Sigmoid colon (tissue), 6 donors: ENCODE measurements at regions not wholly inside any gene's neighbourhood (a gene's known extent, or its start where the extent isn't known, plus 50 kb on each side); places are given as distances from the start of the nearest gene placed in this dataset.
A peak's percentile ranks its signal among the peaks of the same experiment; 100 is the strongest.
"Not testable (repeated sequence)": the region's sequence is repeated elsewhere in the genome, so short reads cannot be mapped to it uniquely, and the experiment has no call there.

Experiments used
- DNase-seq: peaks from one replicate; pipeline ENCODE4 v3.0.0-alpha.2; 2019
- H3K27ac ChIP-seq, 4 donors: fragments of 200-600 bp; sonication (generic); one replicate each; pipeline ENCODE4 v1.5.1; 2016 to 2019; ENCODE audit warnings: mild to moderate bottlenecking in 1 of 4
- H3K27me3 ChIP-seq, 3 donors: fragments of 200-600 bp; sonication (generic); one replicate each; pipeline ENCODE4 v1.5.1; 2019; ENCODE audit warnings: mild to moderate bottlenecking in 1 of 3
- H3K36me3 ChIP-seq, 4 donors: fragments of 200-600 bp; sonication (generic); one replicate each; pipeline ENCODE4 v1.5.1; 2016 to 2019
- H3K4me1 ChIP-seq, 4 donors: fragments of 200-600 bp; sonication (generic); one replicate each; pipeline ENCODE4 v1.5.1; 2017 to 2019
- H3K4me3 ChIP-seq, 4 donors: fragments of 200-600 bp; sonication (generic); one replicate each; pipeline ENCODE4 v1.5.1; 2017 to 2019; ENCODE audit warnings: mild to moderate bottlenecking in 2 of 4, moderate library complexity in 1 of 4
- H3K9me3 ChIP-seq, 4 donors: fragments of 200-600 bp in 3 of 4; sonication (generic) in 3 of 4; one replicate each; pipeline versions ENCODE4 v1.5.1 to v1.6.1; 2013 to 2019
- EP300 ChIP-seq, 4 donors: sonication (generic); formaldehyde crosslinking; IDR thresholded peaks; one replicate each; pipeline ENCODE4 v1.6.1; 2017; ENCODE audit warnings: antibody characterized with exemption in 4 of 4
- POLR2A ChIP-seq, 2 donors: fragments of 450-650 bp; IDR thresholded peaks; one replicate each; pipeline ENCODE4 v1.6.1; 2016; ENCODE audit warnings: antibody characterized with exemption in 2 of 2, mild to moderate bottlenecking in 2 of 2, moderate library complexity in 2 of 2
- POLR2AphosphoS5 ChIP-seq, 4 donors: sonication (generic); formaldehyde crosslinking; IDR thresholded peaks; one replicate each; pipeline ENCODE4 v1.6.1; 2017; ENCODE audit warnings: antibody characterized with exemption in 4 of 4
- WGBS, 2 donors: extraction: QIAGEN DNeasy Blood & Tissue Kit; methylation state at CpG; one replicate each; pipeline ENCODE4 v1.1.7; 2013; 5-methylcytosine and 5-hydroxymethylcytosine counted together
- intact Hi-C: fragments of 100-400 bp; cut with DNase I; formaldehyde crosslinking; loops from one replicate; pipeline ENCODE4 v1.15.1; 2023
- TF ChIP-seq, protein P1 (sequence below), 4 experiments: fragments of 450-650 bp in 3 of 4; fragments of 200-600 bp in 1 of 4; IDR thresholded peaks; one replicate each; pipeline ENCODE4 v1.5.1; 2016 to 2019; ENCODE audit warnings: antibody characterized with exemption in 4 of 4, mild to moderate bottlenecking in 3 of 4, moderate library complexity in 2 of 4
- donor health status: healthy with polysubstance abuse.
- donor health status: healthy.

DNA sequence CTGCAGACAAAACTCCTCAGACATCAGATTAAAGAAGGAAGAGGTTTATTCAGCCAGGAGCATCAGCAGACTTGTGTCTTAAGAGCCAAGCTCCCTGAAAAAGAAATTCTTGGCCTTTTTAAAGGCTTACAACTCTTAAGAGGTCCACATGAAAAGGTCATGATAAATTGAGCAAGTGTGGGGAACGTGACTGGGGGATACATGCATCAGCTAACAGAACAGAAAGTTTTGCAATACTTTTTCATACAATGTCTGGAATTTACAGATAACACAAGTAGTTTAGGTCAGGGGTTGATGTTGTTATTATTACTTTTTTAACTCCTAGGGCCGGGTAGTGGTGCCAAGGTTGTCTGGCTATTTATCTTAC, 55.6 kb upstream of the RBMX start:
- WGBS, 2 donors, result 90 to 93% methylated on average over 2 of the region's 2 CpGs
- H3K4me1 ChIP-seq, result peaks cover 0 to 11% (median 0%) of the 10 kb centered on the region in 4 donors
- H3K4me3 ChIP-seq, result no peak overlapping the region
- TF ChIP-seq EP300 (IDR thresholded peaks at IDR 0.05), result no peak
- TF ChIP-seq POLR2A (IDR thresholded peaks at IDR 0.05), result no peak
- TF ChIP-seq POLR2AphosphoS5 (IDR thresholded peaks at IDR 0.05), result no peak
- TF ChIP-seq, protein P1, sequence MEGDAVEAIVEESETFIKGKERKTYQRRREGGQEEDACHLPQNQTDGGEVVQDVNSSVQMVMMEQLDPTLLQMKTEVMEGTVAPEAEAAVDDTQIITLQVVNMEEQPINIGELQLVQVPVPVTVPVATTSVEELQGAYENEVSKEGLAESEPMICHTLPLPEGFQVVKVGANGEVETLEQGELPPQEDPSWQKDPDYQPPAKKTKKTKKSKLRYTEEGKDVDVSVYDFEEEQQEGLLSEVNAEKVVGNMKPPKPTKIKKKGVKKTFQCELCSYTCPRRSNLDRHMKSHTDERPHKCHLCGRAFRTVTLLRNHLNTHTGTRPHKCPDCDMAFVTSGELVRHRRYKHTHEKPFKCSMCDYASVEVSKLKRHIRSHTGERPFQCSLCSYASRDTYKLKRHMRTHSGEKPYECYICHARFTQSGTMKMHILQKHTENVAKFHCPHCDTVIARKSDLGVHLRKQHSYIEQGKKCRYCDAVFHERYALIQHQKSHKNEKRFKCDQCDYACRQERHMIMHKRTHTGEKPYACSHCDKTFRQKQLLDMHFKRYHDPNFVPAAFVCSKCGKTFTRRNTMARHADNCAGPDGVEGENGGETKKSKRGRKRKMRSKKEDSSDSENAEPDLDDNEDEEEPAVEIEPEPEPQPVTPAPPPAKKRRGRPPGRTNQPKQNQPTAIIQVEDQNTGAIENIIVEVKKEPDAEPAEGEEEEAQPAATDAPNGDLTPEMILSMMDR (IDR thresholded peaks at IDR 0.05), result no peak
- H3K9me3 ChIP-seq, result no peaks in the 10 kb centered on the region
- no peak for DNase-seq
- no peaks in the 10 kb centered on the region for H3K27me3 ChIP-seq
- no peaks in the 10 kb centered on the region for H3K36me3 ChIP-seq
- intact Hi-C loops, result no loop called here
- no peak overlapping the region for H3K27ac ChIP-seq

DNA sequence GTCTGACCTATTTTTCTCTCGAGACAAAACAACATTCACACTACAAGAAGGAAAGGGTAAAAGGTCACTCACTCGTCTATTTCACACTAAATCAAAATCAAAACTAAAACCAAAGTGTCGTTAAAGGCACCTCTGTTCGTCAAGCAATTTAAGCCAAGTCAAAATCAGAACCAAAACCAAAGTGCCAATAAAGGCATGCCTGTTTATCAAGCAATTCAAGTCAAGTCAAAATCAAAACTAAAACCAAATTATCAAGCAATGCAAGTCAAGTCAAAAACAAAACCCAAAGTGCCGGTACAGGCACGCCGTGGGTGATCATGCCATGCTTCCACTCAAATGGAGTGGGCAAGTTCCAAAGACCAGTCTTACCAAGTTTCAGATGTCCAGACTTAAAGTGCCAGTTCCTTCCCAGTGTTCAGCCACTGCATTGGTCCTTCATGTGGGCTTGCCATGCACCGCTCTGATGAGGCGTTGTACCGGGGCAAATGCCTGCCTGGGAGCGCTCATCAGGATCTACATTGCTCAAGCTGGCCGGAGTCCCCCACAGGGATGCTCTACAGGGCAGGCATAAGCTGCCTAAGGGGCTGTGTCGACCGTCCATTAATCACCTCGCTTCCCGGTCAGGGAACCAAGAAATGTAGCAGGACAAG, 55.1 kb upstream of the RBMX start:
- DNase-seq, H3K27me3 ChIP-seq, H3K27ac ChIP-seq, H3K4me3 ChIP-seq, intact Hi-C loops, H3K36me3 ChIP-seq, H3K9me3 ChIP-seq: not testable (repeated sequence)
- 61 to 77% methylated on average over 16 of the region's 16 CpGs for WGBS, 2 donors
- peaks cover 0 to 11% (median 0%) of the 10 kb centered on the region in 4 donors for H3K4me1 ChIP-seq

DNA sequence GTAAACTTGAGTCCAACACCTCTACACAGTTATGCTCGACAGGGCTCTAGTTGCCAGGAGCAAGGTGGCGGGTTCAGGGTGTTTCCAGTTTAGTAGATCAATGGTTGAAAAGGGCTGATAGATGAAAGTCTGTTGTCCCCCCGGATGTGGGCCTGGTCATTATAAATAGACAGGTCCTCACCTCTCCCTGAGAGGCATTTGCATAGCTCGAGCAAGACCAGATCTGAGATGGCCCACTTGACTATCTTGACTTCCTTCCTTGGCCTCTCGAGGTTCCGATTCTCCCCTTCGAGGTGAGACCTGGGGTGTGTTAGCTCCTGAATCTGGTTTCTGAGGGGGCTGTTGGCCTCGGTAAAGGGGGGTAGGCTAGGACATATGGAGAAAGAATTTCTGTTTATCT, 54.1 kb upstream of the RBMX start:
- H3K9me3 ChIP-seq, H3K4me3 ChIP-seq, H3K36me3 ChIP-seq, H3K27me3 ChIP-seq, intact Hi-C loops, DNase-seq: not testable (repeated sequence)
- 86% methylated on average over 8 of the region's 8 CpGs for WGBS, 2 donors
- peak overlapping the region in 2 of 4 donors; percentile 69 to 71 for H3K27ac ChIP-seq
- H3K4me1 ChIP-seq, result peaks cover 0 to 11% (median 0%) of the 10 kb centered on the region in 4 donors

DNA sequence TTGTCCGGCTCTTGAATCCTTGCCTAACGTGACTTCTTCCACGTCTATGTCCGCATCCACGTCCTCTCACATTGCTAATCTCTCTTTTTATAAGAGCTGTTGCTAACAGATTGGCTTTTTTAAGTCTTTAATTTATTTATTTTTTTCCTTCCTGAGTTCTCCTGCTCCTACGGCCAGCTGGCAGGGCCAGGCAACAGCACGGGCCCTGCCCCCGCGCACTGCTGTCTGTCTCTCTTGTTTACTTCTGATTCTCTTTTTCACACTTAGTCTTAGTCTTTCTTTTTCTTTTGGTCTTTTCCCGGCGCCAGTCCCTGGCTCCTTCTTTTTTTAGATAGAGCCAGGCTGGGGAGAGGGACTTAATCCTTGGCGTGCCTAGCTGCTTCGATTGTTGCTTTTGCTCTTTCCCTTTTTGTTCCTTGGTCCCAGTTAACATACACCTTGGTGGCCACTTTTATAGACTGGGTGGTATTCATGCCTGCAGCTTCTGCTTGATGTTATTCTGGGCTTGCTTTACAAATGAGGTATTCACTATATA, 53.2 kb upstream of the RBMX start:
- peak overlapping the region; percentile 67 to 71 (median 69) for H3K27ac ChIP-seq
- TF ChIP-seq EP300 (IDR thresholded peaks at IDR 0.05) (no peak), POLR2A (IDR thresholded peaks at IDR 0.05) (no peak), POLR2AphosphoS5 (IDR thresholded peaks at IDR 0.05) (no peak)
- TF ChIP-seq, protein P1 (IDR thresholded peaks at IDR 0.05), result no peak

DNA sequence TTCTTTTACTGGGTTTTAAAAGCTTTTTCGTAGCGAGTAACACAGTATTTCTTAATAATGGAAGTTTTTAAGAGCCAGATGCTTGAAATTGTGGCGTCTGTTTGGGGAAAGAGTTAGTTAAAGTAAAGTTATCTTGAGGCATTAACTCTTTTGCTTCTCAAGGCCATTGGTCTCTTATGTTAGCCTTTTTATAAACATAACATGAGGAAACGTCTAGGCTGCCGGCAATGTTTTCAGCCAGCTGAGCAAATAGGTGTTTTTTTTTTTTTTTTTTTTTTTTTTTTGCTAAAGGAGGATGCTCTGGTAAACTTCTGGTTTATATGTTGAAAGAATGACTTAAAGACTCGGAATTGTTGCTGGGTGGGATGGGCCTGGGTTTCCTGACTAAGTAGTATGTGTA, 51.1 kb upstream of the RBMX start:
- intact Hi-C loops, result no loop called here
- H3K4me1 ChIP-seq, result peaks cover 0 to 11% (median 0%) of the 10 kb centered on the region in 4 donors
- no peak overlapping the region for H3K27ac ChIP-seq
- no peaks in the 10 kb centered on the region for H3K27me3 ChIP-seq
- WGBS, 2 donors, result 76 to 86% methylated on average over 6 of the region's 6 CpGs
- H3K36me3 ChIP-seq, result no peaks in the 10 kb centered on the region
- TF ChIP-seq POLR2AphosphoS5 (IDR thresholded peaks at IDR 0.05) (no peak), POLR2A (IDR thresholded peaks at IDR 0.05) (no peak), EP300 (IDR thresholded peaks at IDR 0.05) (no peak)
- TF ChIP-seq, protein P1 (IDR thresholded peaks at IDR 0.05), result no peak
- no peak overlapping the region for H3K4me3 ChIP-seq
- DNase-seq, result no peak
- no peaks in the 10 kb centered on the region for H3K9me3 ChIP-seq

More for the DNA sequence above, 53.2 kb upstream of the RBMX start:
- Histone ChIP-seq H3K36me3 (no peaks in the 10 kb centered on the region), H3K9me3 (no peaks in the 10 kb centered on the region), H3K4me3 (peak overlapping the region in 3 of 4 donors; percentile 30 to 34 (median 31)), H3K27me3 (no peaks in the 10 kb centered on the region), H3K4me1 (peaks cover 0 to 11% (median 0%) of the 10 kb centered on the region in 4 donors)
- intact Hi-C loops, result no loop called here
- 77 to 85% methylated on average over 13 of the region's 13 CpGs for WGBS, 2 donors
- no peak for DNase-seq
